HCT116 (cell line): ENCODE measurements at regions not wholly inside any gene's neighbourhood (a gene's known extent, or its start where the extent isn't known, plus 50 kb on each side); places are given as distances from the start of the nearest gene placed in this dataset.

Experiments
- ATAC-seq: fragments of 200-7000 bp; cut with Tn5 transposase; 2 replicates; pipeline ENCODE4 v1.9.1; 2020; ENCODE audit warnings: mild to moderate bottlenecking, moderate library complexity
- BruUV-seq: library from RNA; stranded (reverse); fragments of 400-500 nt; replicated peaks from 2 replicates; lab custom pipeline; 2021; lab: Mats Ljungman, UMichigan
- CTCF ChIA-PET: fragments of 300-600 bp; sonication (Branson Sonifier 250); formaldehyde crosslinking; loops from one replicate; lab custom pipeline; 2021; ENCODE audit warnings: antibody characterized with exemption; lab: Charles Lee
- POLR2A ChIA-PET: fragments of 300-600, 350-600 bp; sonication (Branson Sonifier 250); formaldehyde crosslinking; loops from one replicate; lab custom pipeline; 2021; ENCODE audit warnings: antibody characterized with exemption; lab: Charles Lee
- RAD21 ChIA-PET, 2 experiments: fragments of 300-600 bp; sonication (Branson Sonifier 250); formaldehyde crosslinking; loops; one replicate each; lab custom pipeline; 2023; ENCODE audit warnings: low total read pairs in 2 of 2; ENCODE audit not compliant: uncharacterized antibody in 2 of 2, unreplicated experiment in 2 of 2, low non-redundant PET in 1 of 2; lab: Charles Lee
- DNase-seq: peaks from one replicate; pipeline ENCODE4 v3.0.0-alpha.2; 2010; ENCODE audit warnings: low read depth, low spot score
- H2AFZ ChIP-seq: fragments of 200-600 bp; shearing (Covaris generic), sonication (generic); 2 replicates; pipeline ENCODE4 v1.6.1; 2017; ENCODE audit warnings: low read depth, mixed run types, mixed read lengths, antibody characterized with exemption, low read length; ENCODE audit not compliant: poor library complexity, severe bottlenecking
- H3K27ac ChIP-seq: 2 replicates; pipeline ENCODE4 v1.5.1; 2012; ENCODE audit warnings: low read depth, low read length
- H3K27me3 ChIP-seq: fragments of 200-600 bp; sonication (generic); 2 replicates; pipeline ENCODE4 v1.6.1; 2016; ENCODE audit warnings: mixed run types, low read length, mixed read lengths; ENCODE audit not compliant: insufficient read depth
- H3K36me3 ChIP-seq, 2 experiments: fragments of 200-500 bp in 1 of 2; fragments of 200-600 bp in 1 of 2; sonication (Bioruptor generic) in 1 of 2; sonication (generic) in 1 of 2; 2 replicates each; pipeline versions ENCODE4 v1.5.1 to v1.6.1; 2014 to 2016; ENCODE audit warnings: low read length in 2 of 2, inconsistent platforms in 1 of 2, mixed read lengths in 1 of 2, mixed run types in 1 of 2; ENCODE audit not compliant: insufficient read depth in 2 of 2, control insufficient read depth in 1 of 2
- H3K4me1 ChIP-seq, 2 experiments: fragments of 200-600 bp in 1 of 2; sonication (generic) in 1 of 2; 2 replicates each; pipeline versions ENCODE4 v1.5.1 to v1.6.1; 2012 to 2017; ENCODE audit warnings: low read length in 2 of 2, inconsistent platforms in 1 of 2, mild to moderate bottlenecking in 1 of 2, mixed read lengths in 1 of 2, mixed run types in 1 of 2, moderate library complexity in 1 of 2; ENCODE audit not compliant: insufficient read depth in 2 of 2, control insufficient read depth in 1 of 2
- H3K4me2 ChIP-seq: fragments of 200-600 bp; sonication (generic); 2 replicates; pipeline ENCODE4 v1.6.1; 2017; ENCODE audit warnings: mixed run types, low read length, mixed read lengths
- H3K4me3 ChIP-seq, 2 experiments: fragments of 200-600 bp in 1 of 2; sonication (generic) in 1 of 2; replicated peaks in 1 of 2; 2 replicates each; pipeline ENCODE4 v1.5.1; 2011 to 2016; ENCODE audit warnings: low read length in 2 of 2, control low read depth in 1 of 2, low read depth in 1 of 2, mild to moderate bottlenecking in 1 of 2, mixed read lengths in 1 of 2, mixed run types in 1 of 2
- H3K79me2 ChIP-seq: fragments of 200-600 bp; sonication (generic); 2 replicates; pipeline ENCODE4 v1.6.1; 2017; ENCODE audit warnings: mild to moderate bottlenecking, mixed run types, low read length, moderate library complexity, mixed read lengths; ENCODE audit not compliant: insufficient read depth
- H3K9ac ChIP-seq: fragments of 200-600 bp; sonication (generic); 2 replicates; pipeline ENCODE4 v1.6.1; 2016; ENCODE audit warnings: low read length, mixed read lengths
- H3K9me2 ChIP-seq: fragments of 200-600 bp; sonication (generic), shearing (Covaris generic); 2 replicates; pipeline ENCODE4 v1.6.1; 2017; ENCODE audit warnings: mixed run types, mild to moderate bottlenecking, moderate library complexity; ENCODE audit not compliant: insufficient read depth
- H3K9me3 ChIP-seq, 2 experiments: fragments of 200-500 bp in 1 of 2; fragments of 200-600 bp in 1 of 2; sonication (Bioruptor generic) in 1 of 2; sonication (generic) in 1 of 2; 2 replicates each; pipeline ENCODE4 v1.6.1; 2014 to 2017; ENCODE audit warnings: low read length in 2 of 2, mixed read lengths in 2 of 2, inconsistent platforms in 1 of 2, low read depth in 1 of 2, mild to moderate bottlenecking in 1 of 2, mixed run types in 1 of 2, moderate library complexity in 1 of 2; ENCODE audit not compliant: control insufficient read depth in 1 of 2, insufficient read depth in 1 of 2
- H4K20me1 ChIP-seq: fragments of 200-600 bp; sonication (generic), shearing (Covaris generic); 2 replicates; pipeline ENCODE4 v1.6.1; 2017; ENCODE audit warnings: mixed run types, mild to moderate bottlenecking, moderate library complexity; ENCODE audit not compliant: insufficient read depth
- EGR1 ChIP-seq: IDR thresholded peaks from 2 replicates; pipeline ENCODE4 v1.6.1; 2012; ENCODE audit warnings: low read depth
- FOSL1 ChIP-seq: IDR thresholded peaks from 2 replicates; pipeline ENCODE4 v1.6.1; 2012; ENCODE audit warnings: low read depth
- RAD21 ChIP-seq: IDR thresholded peaks from 2 replicates; pipeline ENCODE4 v1.6.1; 2012; ENCODE audit warnings: low read depth, mild to moderate bottlenecking
- YY1 ChIP-seq: IDR thresholded peaks from 2 replicates; pipeline ENCODE4 v1.6.1; 2011; ENCODE audit warnings: low read length, low read depth, moderate library complexity, mild to moderate bottlenecking; ENCODE audit not compliant: insufficient replicate concordance; ENCODE audit errors: extremely low read depth
- intact Hi-C: fragments of 100-400 bp; cut with micrococcal nuclease; formaldehyde crosslinking; loops from 2 replicates; pipeline ENCODE4 v1.10.0; 2022

DNA sequence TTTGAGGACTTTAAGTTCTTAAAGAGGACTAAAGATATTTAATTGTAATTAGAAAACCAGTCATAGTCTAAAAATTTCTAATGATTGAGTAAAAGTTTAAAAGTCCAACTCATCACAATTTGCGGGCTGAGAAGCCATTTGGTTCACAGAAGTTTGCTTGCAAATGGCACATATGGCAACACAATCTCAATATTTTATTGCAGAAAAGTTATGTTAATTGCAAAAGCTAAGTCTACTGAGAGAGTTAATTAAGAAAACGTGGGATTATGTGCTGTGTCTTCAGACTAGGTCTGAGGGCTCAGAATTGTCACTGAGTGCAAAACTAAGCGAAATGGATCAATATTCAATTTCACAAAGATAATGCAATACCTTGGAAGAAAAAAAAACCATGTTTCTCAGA lies 289.7 kb downstream of the PYDC2 start:
- ATAC-seq (no peak), DNase-seq (no peak)
- Histone ChIP-seq H3K9me2 (0 out of 2 replicates have a peak, but pooled peaks cover 4% of the 10 kb centered on the region), H3K4me1 (no peaks in the 10 kb centered on the region), H3K9ac (no peak overlapping the region), H4K20me1 (no peaks in the 10 kb centered on the region), H3K27ac (no peak overlapping the region), H2AFZ (no peak overlapping the region), H3K36me3 (no peaks in the 10 kb centered on the region), H3K4me2 (no peak overlapping the region), H3K27me3 (no peaks in the 10 kb centered on the region), H3K4me3 (no peak overlapping the region), H3K79me2 (no peaks in the 10 kb centered on the region), H3K9me3 (no peaks in the 10 kb centered on the region)
- intact Hi-C loops, result no loop called here
- no TSS peak for BruUV-seq
- POLR2A ChIA-PET, result no interaction called here
- CTCF ChIA-PET, result no interaction called here
- RAD21 ChIA-PET, result no interaction called here
- no peak for TF ChIP-seq EGR1
- no peak for TF ChIP-seq FOSL1
- TF ChIP-seq YY1, result no peak

GRCh38 chr3:191753196-191753595 lies 292.2 kb downstream of the PYDC2 start:
- Histone ChIP-seq H4K20me1 (no peaks in the 10 kb centered on the region), H3K9ac (no peak overlapping the region), H3K9me3 (no peaks in the 10 kb centered on the region), H3K4me2 (no peak overlapping the region), H3K4me3 (no peak overlapping the region), H3K27ac (no peak overlapping the region), H3K79me2 (no peaks in the 10 kb centered on the region), H3K9me2 (0 out of 2 replicates have a peak, but pooled peaks cover 4% of the 10 kb centered on the region), H2AFZ (peak overlapping the region; percentile 65), H3K4me1 (no peaks in the 10 kb centered on the region), H3K27me3 (no peaks in the 10 kb centered on the region), H3K36me3 (no peaks in the 10 kb centered on the region)
- CTCF ChIA-PET, result no interaction called here
- POLR2A ChIA-PET, result no interaction called here
- intact Hi-C loops, result no loop called here
- BruUV-seq, result no TSS peak
- ATAC-seq (no peak), DNase-seq (no peak)
- no peak for TF ChIP-seq RAD21
- no peak for TF ChIP-seq EGR1
- RAD21 ChIA-PET, result no interaction called here
